CD1c-positive myeloid dendritic cell (primary cell): ENCODE measurements at regions not wholly inside any gene's neighbourhood (a gene's known extent, or its start where the extent isn't known, plus 50 kb on each side); places are given as distances from the start of the nearest gene placed in this dataset.
"Not testable (repeated sequence)": the region's sequence is repeated elsewhere in the genome, so short reads cannot be mapped to it uniquely, and the experiment has no call there.

Experiments used
- DNase-seq: peaks from one replicate; pipeline ENCODE4 v3.0.0-alpha.2; 2016; ENCODE audit errors: extremely low spot score

- DNase-seq, result peak; percentile 53
Observed at GRCh38 chr4:11860996-11861395, 432.3 kb upstream of the HS3ST1 start.

- DNase-seq, result no peak
Observed at GRCh38 chr4:11857881-11858280, 429.2 kb upstream of the HS3ST1 start.

GRCh38 chr4:11847167-11847566, 418.5 kb upstream of the HS3ST1 start:
- DNase-seq, result peak; percentile 66

- DNase-seq, result peak; percentile 75
Observed at GRCh38 chr4:11843927-11844326, 415.2 kb upstream of the HS3ST1 start.

GRCh38 chr4:11843340-11843739, 414.6 kb upstream of the HS3ST1 start:
- peak; percentile 78 for DNase-seq

GRCh38 chr4:11842620-11843263, 414.0 kb upstream of the HS3ST1 start:
- DNase-seq, result peak; percentile 12

GRCh38 chr4:11839889-11840288, 411.2 kb upstream of the HS3ST1 start:
- no peak for DNase-seq

GRCh38 chr4:11831739-11832138, 403.0 kb upstream of the HS3ST1 start:
- no peak for DNase-seq

- DNase-seq, result peak; percentile 63
Observed at GRCh38 chr4:11824566-11824965, 395.9 kb upstream of the HS3ST1 start.

GRCh38 chr4:11821772-11822430, 393.2 kb upstream of the HS3ST1 start:
- DNase-seq, result no peak

- no peak for DNase-seq
Observed at GRCh38 chr4:11817088-11817487, 388.4 kb upstream of the HS3ST1 start.

- no peak for DNase-seq
Observed at GRCh38 chr4:11814758-11815157, 386.1 kb upstream of the HS3ST1 start.

GRCh38 chr4:11813951-11814446, 385.3 kb upstream of the HS3ST1 start:
- no peak for DNase-seq

- not testable (repeated sequence) for DNase-seq
Observed at GRCh38 chr4:11811521-11811920, 382.8 kb upstream of the HS3ST1 start.

GRCh38 chr4:11805842-11806241, 377.1 kb upstream of the HS3ST1 start:
- peak; percentile 63 for DNase-seq

GRCh38 chr4:11801466-11802446, 373.1 kb upstream of the HS3ST1 start:
- DNase-seq, result no peak

GRCh38 chr4:11799196-11799595, 370.5 kb upstream of the HS3ST1 start:
- no peak for DNase-seq

GRCh38 chr4:11791797-11792196, 363.1 kb upstream of the HS3ST1 start:
- peak; percentile 69 for DNase-seq

GRCh38 chr4:11790230-11790629, 361.5 kb upstream of the HS3ST1 start:
- no peak for DNase-seq

- no peak for DNase-seq
Observed at GRCh38 chr4:11783588-11783987, 354.9 kb upstream of the HS3ST1 start.

GRCh38 chr4:11782859-11783258, 354.2 kb upstream of the HS3ST1 start:
- no peak for DNase-seq

- no peak for DNase-seq
Observed at GRCh38 chr4:11777447-11777846, 348.8 kb upstream of the HS3ST1 start.
